ENCODE measurements at regions not wholly inside any gene's neighbourhood (a gene's known extent, or its start where the extent isn't known, plus 50 kb on each side); places are given as distances from the start of the nearest gene placed in this dataset.
"Not testable (repeated sequence)": the region's sequence is repeated elsewhere in the genome, so short reads cannot be mapped to it uniquely, and the experiment has no call there.

DNA sequence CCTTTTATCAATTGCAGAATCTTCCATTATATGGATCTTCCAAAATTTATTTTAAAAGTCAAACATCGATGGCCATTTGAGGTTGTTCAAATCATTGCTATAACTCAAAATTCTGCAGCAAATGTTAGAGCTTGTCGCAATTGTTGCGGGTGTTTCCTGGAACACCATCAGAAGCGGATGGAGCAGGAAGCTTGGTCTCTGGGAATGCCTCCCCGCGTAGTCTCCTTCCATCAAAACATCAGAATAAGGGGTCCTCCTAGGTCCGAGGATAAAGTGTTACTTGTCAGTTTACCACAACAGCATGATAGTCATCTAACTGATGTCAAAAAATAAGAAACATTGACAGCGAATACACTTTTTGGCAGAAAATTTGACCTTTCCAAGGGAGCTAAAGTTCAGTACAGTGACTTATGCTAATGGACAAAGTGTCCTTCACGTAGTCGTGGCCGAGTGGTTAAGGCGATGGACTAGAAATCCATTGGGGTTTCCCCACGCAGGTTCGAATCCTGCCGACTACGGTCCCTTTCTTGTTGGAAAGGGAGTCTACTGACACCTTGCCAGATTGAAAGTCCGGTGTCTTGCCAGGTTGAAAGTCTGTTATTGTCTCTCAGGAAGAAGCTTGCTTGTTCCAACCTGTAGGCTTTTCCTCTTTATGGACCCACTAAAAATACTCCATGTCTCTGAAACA lies 59.0 kb upstream of the ZNF184 start:
- DNase-seq = no peak

- not testable (repeated sequence) for DNase-seq
Measured at GRCh38 chr6:27529796-27530195, 56.9 kb upstream of the ZNF184 start.

GRCh38 chr6:27528714-27529113 lies 55.8 kb upstream of the ZNF184 start:
- DNase-seq = no peak
